Esophagus squamous epithelium (tissue), 4 donors: ENCODE measurements at regions not wholly inside any gene's neighbourhood (a gene's known extent, or its start where the extent isn't known, plus 50 kb on each side); places are given as distances from the start of the nearest gene placed in this dataset.

Experiments
- POLR2A ChIP-seq, 4 donors: fragments of 450-650 bp; IDR thresholded peaks; one replicate each; pipeline ENCODE4 v1.6.1; 2017; ENCODE audit warnings: antibody characterized with exemption in 4 of 4, mild to moderate bottlenecking in 4 of 4, moderate library complexity in 3 of 4
- TF ChIP-seq, protein P1 (sequence below), 6 experiments: fragments of 450-650 bp in 4 of 6; fragments of 200-600 bp in 2 of 6; sonication (generic) in 2 of 6; IDR thresholded peaks; one replicate each; pipeline ENCODE4 v1.5.1; 2016 to 2019; ENCODE audit warnings: antibody characterized with exemption in 6 of 6, mild to moderate bottlenecking in 4 of 6, moderate library complexity in 4 of 6

DNA sequence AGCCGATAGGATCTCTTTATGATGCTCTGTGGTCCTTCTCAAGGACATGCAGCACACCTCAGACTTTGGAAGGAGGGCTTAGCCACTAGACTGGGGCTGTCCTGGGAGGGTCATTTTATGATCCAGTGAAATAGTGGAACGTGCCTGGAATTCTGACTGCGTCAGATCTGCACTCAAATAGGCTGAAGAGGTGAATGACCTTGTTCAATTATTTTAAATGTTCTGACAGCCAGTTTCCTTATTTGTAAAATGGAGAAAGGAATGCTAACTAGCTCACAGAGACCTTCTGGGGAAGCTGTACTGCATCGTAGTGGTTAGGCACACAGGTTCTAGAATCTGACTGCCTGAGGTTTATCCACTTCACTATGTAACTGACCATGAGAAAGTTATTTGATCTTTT lies 587.5 kb downstream of the MAFB start:
- TF ChIP-seq, protein P1, sequence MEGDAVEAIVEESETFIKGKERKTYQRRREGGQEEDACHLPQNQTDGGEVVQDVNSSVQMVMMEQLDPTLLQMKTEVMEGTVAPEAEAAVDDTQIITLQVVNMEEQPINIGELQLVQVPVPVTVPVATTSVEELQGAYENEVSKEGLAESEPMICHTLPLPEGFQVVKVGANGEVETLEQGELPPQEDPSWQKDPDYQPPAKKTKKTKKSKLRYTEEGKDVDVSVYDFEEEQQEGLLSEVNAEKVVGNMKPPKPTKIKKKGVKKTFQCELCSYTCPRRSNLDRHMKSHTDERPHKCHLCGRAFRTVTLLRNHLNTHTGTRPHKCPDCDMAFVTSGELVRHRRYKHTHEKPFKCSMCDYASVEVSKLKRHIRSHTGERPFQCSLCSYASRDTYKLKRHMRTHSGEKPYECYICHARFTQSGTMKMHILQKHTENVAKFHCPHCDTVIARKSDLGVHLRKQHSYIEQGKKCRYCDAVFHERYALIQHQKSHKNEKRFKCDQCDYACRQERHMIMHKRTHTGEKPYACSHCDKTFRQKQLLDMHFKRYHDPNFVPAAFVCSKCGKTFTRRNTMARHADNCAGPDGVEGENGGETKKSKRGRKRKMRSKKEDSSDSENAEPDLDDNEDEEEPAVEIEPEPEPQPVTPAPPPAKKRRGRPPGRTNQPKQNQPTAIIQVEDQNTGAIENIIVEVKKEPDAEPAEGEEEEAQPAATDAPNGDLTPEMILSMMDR (IDR thresholded peaks at IDR 0.05): no peak
- TF ChIP-seq POLR2A (IDR thresholded peaks at IDR 0.05): no peak
